Spleen (tissue), 11 donors: ENCODE measurements at regions not wholly inside any gene's neighbourhood (a gene's known extent, or its start where the extent isn't known, plus 50 kb on each side); places are given as distances from the start of the nearest gene placed in this dataset.

Source experiments
- DNase-seq: peaks from one replicate; pipeline ENCODE4 v3.0.0-alpha.2; 2020
- H3K27ac ChIP-seq, 8 donors: fragments of 200-600 bp; sonication (generic) in 7 of 8; 1 replicate in 4 of 8; 2 replicates in 4 of 8; pipeline versions ENCODE4 v1.5.0 to v1.8.0; 2016 to 2021; ENCODE audit warnings: inconsistent platforms in 4 of 8, mild to moderate bottlenecking in 4 of 8, moderate library complexity in 1 of 8
- H3K27me3 ChIP-seq, 7 donors: fragments of 200-600 bp; sonication (generic) in 6 of 7; replicated peaks in 1 of 7; 1 replicate in 4 of 7; 2 replicates in 3 of 7; pipeline versions ENCODE4 v1.5.0 to v1.8.0; 2016 to 2021; ENCODE audit warnings: inconsistent platforms in 3 of 7, mild to moderate bottlenecking in 1 of 7
- H3K36me3 ChIP-seq, 6 donors: fragments of 200-600 bp; sonication (generic) in 5 of 6; 1 replicate in 4 of 6; 2 replicates in 2 of 6; pipeline versions ENCODE4 v1.5.0 to v1.8.0; 2016 to 2021; ENCODE audit warnings: inconsistent platforms in 2 of 6
- H3K4me1 ChIP-seq, 6 donors: fragments of 200-600 bp; sonication (generic) in 5 of 6; 1 replicate in 3 of 6; 2 replicates in 3 of 6; pipeline versions ENCODE4 v1.5.0 to v1.8.0; 2016 to 2021; ENCODE audit warnings: inconsistent platforms in 3 of 6
- H3K4me3 ChIP-seq, 8 donors: fragments of 200-600 bp; sonication (generic) in 7 of 8; 1 replicate in 4 of 8; 2 replicates in 4 of 8; pipeline versions ENCODE4 v1.5.0 to v1.8.0; 2016 to 2021; ENCODE audit warnings: inconsistent platforms in 4 of 8, mild to moderate bottlenecking in 4 of 8, moderate library complexity in 2 of 8
- H3K9me3 ChIP-seq, 8 donors: fragments of 200-600 bp; sonication (generic) in 7 of 8; 1 replicate in 4 of 8; 2 replicates in 4 of 8; pipeline versions ENCODE4 v1.5.0 to v1.8.0; 2016 to 2021; ENCODE audit warnings: inconsistent platforms in 4 of 8
- POLR2A ChIP-seq, 3 donors: fragments of 450-650 bp; IDR thresholded peaks; one replicate each; pipeline ENCODE4 v1.5.1; 2017; ENCODE audit warnings: antibody characterized with exemption in 3 of 3, mild to moderate bottlenecking in 1 of 3
- POLR2AphosphoS5 ChIP-seq, 3 donors: sonication (generic); formaldehyde crosslinking; IDR thresholded peaks; one replicate each; pipeline ENCODE4 v1.5.1; 2017; ENCODE audit warnings: antibody characterized with exemption in 3 of 3
- WGBS, 5 donors: extraction: QIAGEN DNeasy Blood & Tissue Kit in 3 of 5; methylation state at CpG; one replicate each; pipeline versions ENCODE4 v1.1.5 to v1.1.7; 2013 to 2018; 5-methylcytosine and 5-hydroxymethylcytosine counted together
- intact Hi-C: fragments of 100-400 bp; cut with DNase I; formaldehyde crosslinking; loops from one replicate; pipeline ENCODE4 v1.15.0; 2023; ENCODE audit warnings: low total_unique reads
- TF ChIP-seq, protein P1 (sequence below), 11 experiments: fragments of 200-600 bp in 7 of 11; fragments of 450-650 bp in 4 of 11; sonication (generic) in 4 of 11; IDR thresholded peaks in 8 of 11; conservative IDR thresholded peaks in 3 of 11; 1 replicate in 7 of 11; 2 replicates in 4 of 11; pipeline versions ENCODE4 v1.4.0 to v1.8.0; 2016 to 2021; ENCODE audit warnings: antibody characterized with exemption in 11 of 11, inconsistent platforms in 4 of 11, mild to moderate bottlenecking in 1 of 11
- donor health status: healthy with polysubstance abuse.
- donor health status: DM: no; HTN: no; CAD: no; lungs with moderate emphysema.
- donor health status: DM: no; HTN: no; CAD: no.
- donor health status: Bipolar disorder and iron deficiency.
- donor health status: healthy.
- donor health status: DM: no; HTN: no; CAD: no.
- donor health status: DM: yes; HTN: yes; CAD: no.

DNA sequence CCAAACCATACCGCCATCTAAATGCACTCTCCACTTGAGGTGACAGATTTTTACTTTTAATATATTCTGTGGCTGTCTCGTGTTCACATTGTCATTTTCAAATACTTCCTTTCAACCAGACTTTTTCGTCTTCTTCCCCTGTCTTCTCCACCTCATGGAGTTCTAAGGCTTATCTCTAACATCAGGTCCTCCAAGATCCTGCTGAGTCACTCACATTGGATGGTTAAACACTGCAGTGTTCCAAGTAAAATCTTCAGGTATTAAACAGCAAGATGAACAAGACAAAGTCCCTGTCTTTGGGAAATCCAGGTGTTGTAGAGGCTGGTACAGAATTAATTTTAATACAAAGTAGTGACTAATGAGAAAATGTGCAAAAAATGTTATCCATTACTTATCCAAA is 330.2 kb upstream of the KIF2B start:
- intact Hi-C loops: no loop called here
- Histone ChIP-seq H3K36me3 (no peaks in the 10 kb centered on the region), H3K27ac (no peak overlapping the region), H3K4me3 (no peak overlapping the region), H3K27me3 (no peaks in the 10 kb centered on the region), H3K4me1 (no peaks in the 10 kb centered on the region), H3K9me3 (peaks cover 0 to 7% (median 0%) of the 10 kb centered on the region in 8 donors)
- TF ChIP-seq POLR2A (IDR thresholded peaks at IDR 0.05) (no peak), POLR2AphosphoS5 (IDR thresholded peaks at IDR 0.05) (no peak)
- TF ChIP-seq, protein P1, sequence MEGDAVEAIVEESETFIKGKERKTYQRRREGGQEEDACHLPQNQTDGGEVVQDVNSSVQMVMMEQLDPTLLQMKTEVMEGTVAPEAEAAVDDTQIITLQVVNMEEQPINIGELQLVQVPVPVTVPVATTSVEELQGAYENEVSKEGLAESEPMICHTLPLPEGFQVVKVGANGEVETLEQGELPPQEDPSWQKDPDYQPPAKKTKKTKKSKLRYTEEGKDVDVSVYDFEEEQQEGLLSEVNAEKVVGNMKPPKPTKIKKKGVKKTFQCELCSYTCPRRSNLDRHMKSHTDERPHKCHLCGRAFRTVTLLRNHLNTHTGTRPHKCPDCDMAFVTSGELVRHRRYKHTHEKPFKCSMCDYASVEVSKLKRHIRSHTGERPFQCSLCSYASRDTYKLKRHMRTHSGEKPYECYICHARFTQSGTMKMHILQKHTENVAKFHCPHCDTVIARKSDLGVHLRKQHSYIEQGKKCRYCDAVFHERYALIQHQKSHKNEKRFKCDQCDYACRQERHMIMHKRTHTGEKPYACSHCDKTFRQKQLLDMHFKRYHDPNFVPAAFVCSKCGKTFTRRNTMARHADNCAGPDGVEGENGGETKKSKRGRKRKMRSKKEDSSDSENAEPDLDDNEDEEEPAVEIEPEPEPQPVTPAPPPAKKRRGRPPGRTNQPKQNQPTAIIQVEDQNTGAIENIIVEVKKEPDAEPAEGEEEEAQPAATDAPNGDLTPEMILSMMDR (IDR thresholded peaks at IDR 0.05 in 8 of 11, conservative IDR thresholded peaks at IDR 0.05 in 3 of 11): no peak
- WGBS, 5 donors: 54 to 69% (median 57%) methylated on average over 3 of the region's 3 CpGs
- no peak for DNase-seq

DNA sequence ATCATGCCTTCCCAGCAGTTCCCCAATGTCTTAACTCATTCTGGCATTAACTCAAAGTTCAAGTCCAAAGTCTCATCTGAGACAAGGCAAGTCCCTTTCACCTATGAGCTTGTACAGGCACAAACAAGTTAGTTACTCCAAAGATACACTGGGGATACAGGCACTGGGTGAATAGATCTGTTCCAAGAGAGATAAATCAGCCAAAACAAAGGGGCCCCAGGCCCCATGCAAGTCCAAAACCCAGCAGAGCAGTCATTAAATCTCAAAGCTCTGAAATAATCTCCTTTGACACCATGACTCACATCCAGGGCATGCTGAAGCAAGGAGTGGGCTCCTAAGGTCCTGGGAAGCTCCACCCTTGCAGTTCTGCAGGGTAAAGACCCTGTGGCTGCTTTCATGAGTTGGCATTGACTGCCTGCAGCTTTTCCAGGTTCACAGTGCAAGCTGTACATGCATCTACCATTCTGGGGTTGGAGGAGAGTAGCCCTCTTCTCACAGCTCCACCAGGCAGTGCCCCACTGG is 332.2 kb upstream of the KIF2B start:
- Histone ChIP-seq H3K4me1 (no peaks in the 10 kb centered on the region), H3K27ac (no peak overlapping the region), H3K36me3 (no peaks in the 10 kb centered on the region), H3K4me3 (peak overlapping the region in 1 of 8 donors; percentile 2), H3K27me3 (no peaks in the 10 kb centered on the region), H3K9me3 (peaks cover 0 to 7% (median 0%) of the 10 kb centered on the region in 8 donors)
- intact Hi-C loops: no loop called here
- TF ChIP-seq POLR2AphosphoS5 (IDR thresholded peaks at IDR 0.05) (no peak), POLR2A (IDR thresholded peaks at IDR 0.05) (no peak)
- TF ChIP-seq, protein P1 (IDR thresholded peaks at IDR 0.05 in 8 of 11, conservative IDR thresholded peaks at IDR 0.05 in 3 of 11): no peak
- DNase-seq: no peak

DNA sequence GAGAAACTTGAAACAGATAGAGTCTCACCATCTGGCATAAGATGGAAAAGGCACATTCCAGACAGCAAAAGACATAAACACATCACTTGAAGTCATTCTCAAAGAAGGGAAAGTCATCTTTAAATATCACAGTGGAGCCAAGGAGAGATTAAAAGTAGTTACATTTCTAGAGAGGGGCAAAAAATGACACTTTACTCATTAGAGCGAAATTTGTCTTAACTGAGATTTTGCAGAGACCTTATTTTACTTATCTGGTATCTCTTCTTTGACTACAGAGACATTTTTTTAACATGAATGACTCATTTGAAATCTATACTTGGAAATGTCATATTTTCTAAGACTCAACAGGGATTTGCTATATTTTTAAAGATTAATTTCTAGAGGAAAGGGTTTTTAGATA is 339.0 kb upstream of the KIF2B start:
- intact Hi-C loops: no loop called here
- WGBS, 5 donors: 23 to 54% (median 46%) methylated on average over 1 of the region's 1 CpG
- H3K9me3 ChIP-seq: peaks cover 0 to 9% (median 0%) of the 10 kb centered on the region in 8 donors
- no peak overlapping the region for H3K27ac ChIP-seq
- H3K27me3 ChIP-seq: no peaks in the 10 kb centered on the region
- no peak for DNase-seq
- TF ChIP-seq POLR2AphosphoS5 (IDR thresholded peaks at IDR 0.05) (no peak), POLR2A (IDR thresholded peaks at IDR 0.05) (no peak)
- TF ChIP-seq, protein P1 (IDR thresholded peaks at IDR 0.05 in 8 of 11, conservative IDR thresholded peaks at IDR 0.05 in 3 of 11): no peak
- H3K4me3 ChIP-seq: no peak overlapping the region
- H3K4me1 ChIP-seq: no peaks in the 10 kb centered on the region
- no peaks in the 10 kb centered on the region for H3K36me3 ChIP-seq

DNA sequence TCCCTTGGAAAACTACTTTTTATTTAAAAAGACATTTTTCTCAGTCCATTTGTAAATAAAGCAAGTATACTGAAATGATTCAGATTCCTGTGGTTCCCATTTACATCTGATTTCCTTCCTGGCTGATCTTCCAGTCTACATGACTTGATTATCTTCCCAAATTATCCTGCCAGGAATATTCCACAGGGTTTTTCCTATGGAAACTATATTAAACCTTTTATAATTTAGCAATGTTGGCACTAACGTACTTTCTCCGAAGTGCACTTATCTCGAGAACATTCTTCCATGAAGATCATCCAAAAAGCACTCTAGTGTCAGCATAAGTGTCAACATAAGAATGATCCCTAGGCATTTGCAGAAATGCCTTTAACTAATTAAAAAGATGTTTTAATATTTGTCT is 347.7 kb upstream of the KIF2B start:
- H3K4me1 ChIP-seq: no peaks in the 10 kb centered on the region
- H3K27ac ChIP-seq: no peak overlapping the region
- no peaks in the 10 kb centered on the region for H3K27me3 ChIP-seq
- H3K9me3 ChIP-seq: peaks cover 0 to 6% (median 0%) of the 10 kb centered on the region in 8 donors
- H3K36me3 ChIP-seq: no peaks in the 10 kb centered on the region
- DNase-seq: no peak
- intact Hi-C loops: no loop called here
- TF ChIP-seq POLR2A (IDR thresholded peaks at IDR 0.05) (no peak), POLR2AphosphoS5 (IDR thresholded peaks at IDR 0.05) (no peak)
- TF ChIP-seq, protein P1 (IDR thresholded peaks at IDR 0.05 in 8 of 11, conservative IDR thresholded peaks at IDR 0.05 in 3 of 11): no peak
- no peak overlapping the region for H3K4me3 ChIP-seq
- 86 to 93% (median 90%) methylated on average over 3 of the region's 3 CpGs for WGBS, 5 donors
